Thyroid gland (tissue), 4 donors: ENCODE measurements at regions not wholly inside any gene's neighbourhood (a gene's known extent, or its start where the extent isn't known, plus 50 kb on each side); places are given as distances from the start of the nearest gene placed in this dataset.
"Not testable (repeated sequence)": the region's sequence is repeated elsewhere in the genome, so short reads cannot be mapped to it uniquely, and the experiment has no call there.

ENCODE experiments used
- CTCF ChIP-seq, 6 experiments: fragments of 200-600 bp in 3 of 6; fragments of 450-650 bp in 3 of 6; sonication (generic) in 3 of 6; IDR thresholded peaks; one replicate each; pipeline ENCODE4 v1.5.1; 2016 to 2019; ENCODE audit warnings: antibody characterized with exemption in 6 of 6, mild to moderate bottlenecking in 2 of 6, inconsistent platforms in 1 of 6, moderate library complexity in 1 of 6
- POLR2A ChIP-seq, 2 donors: fragments of 450-650 bp; IDR thresholded peaks; one replicate each; pipeline ENCODE4 v1.6.1; 2017; ENCODE audit warnings: antibody characterized with exemption in 2 of 2, mild to moderate bottlenecking in 2 of 2, moderate library complexity in 1 of 2

GRCh38 chr21:22023896-22024295, 1025.7 kb downstream of the NCAM2 start:
- TF ChIP-seq CTCF, POLR2A (IDR thresholded peaks at IDR 0.05): not testable (repeated sequence)
